GM19467 (cell line): ENCODE measurements at regions not wholly inside any gene's neighbourhood (a gene's known extent, or its start where the extent isn't known, plus 50 kb on each side); places are given as distances from the start of the nearest gene placed in this dataset.

Experiments
- ATAC-seq: cut with Tn5 transposase; IDR thresholded peaks from one replicate; pipeline ENCODE4 v1.9.1; 2021; ENCODE audit warnings: mild to moderate bottlenecking, moderate library complexity; ENCODE audit not compliant: unreplicated experiment

- ATAC-seq = no peak
These were observed 85.3 kb upstream of the HIVEP1 start for GRCh38 chr6:11926594-11927407.

GRCh38 chr6:11925805-11926204 lies 86.3 kb upstream of the HIVEP1 start:
- no peak for ATAC-seq

GRCh38 chr6:11923621-11924020 lies 88.5 kb upstream of the HIVEP1 start:
- no peak for ATAC-seq

GRCh38 chr6:11922901-11923300 lies 89.2 kb upstream of the HIVEP1 start:
- ATAC-seq = no peak

- ATAC-seq = no peak
These were observed 90.4 kb upstream of the HIVEP1 start for GRCh38 chr6:11921751-11922150.

- ATAC-seq = no peak
These were observed 91.1 kb upstream of the HIVEP1 start for GRCh38 chr6:11921017-11921438.

GRCh38 chr6:11920566-11920965 lies 91.5 kb upstream of the HIVEP1 start:
- ATAC-seq = no peak

GRCh38 chr6:11919771-11920440 lies 92.2 kb upstream of the HIVEP1 start:
- ATAC-seq = no peak

- ATAC-seq = no peak
These were observed 93.1 kb upstream of the HIVEP1 start for GRCh38 chr6:11918739-11919605.

- ATAC-seq = no peak
These were observed 94.0 kb upstream of the HIVEP1 start for GRCh38 chr6:11917951-11918738.

GRCh38 chr6:11912420-11912819 lies 99.7 kb upstream of the HIVEP1 start:
- ATAC-seq = no peak

GRCh38 chr6:11911538-11911937 lies 100.6 kb upstream of the HIVEP1 start:
- no peak for ATAC-seq

GRCh38 chr6:11909696-11910132 lies 102.4 kb upstream of the HIVEP1 start:
- no peak for ATAC-seq

GRCh38 chr6:11908436-11909105 lies 103.5 kb upstream of the HIVEP1 start:
- no peak for ATAC-seq

GRCh38 chr6:11903645-11904044 lies 108.5 kb upstream of the HIVEP1 start:
- no peak for ATAC-seq

GRCh38 chr6:11902527-11902926 lies 109.6 kb upstream of the HIVEP1 start:
- ATAC-seq = no peak

GRCh38 chr6:11900662-11901598 lies 111.2 kb upstream of the HIVEP1 start:
- no peak for ATAC-seq

GRCh38 chr6:11899645-11900044 lies 112.5 kb upstream of the HIVEP1 start:
- ATAC-seq = no peak

- ATAC-seq = no peak
These were observed 115.6 kb upstream of the ADTRP start for GRCh38 chr6:11894212-11894611.
